H1 (cell line): ENCODE measurements at regions not wholly inside any gene's neighbourhood (a gene's known extent, or its start where the extent isn't known, plus 50 kb on each side); places are given as distances from the start of the nearest gene placed in this dataset.

Experiments used
- CBX8 ChIP-seq: fragments of 300-800, 300-1000 bp; sonication (generic); IDR thresholded peaks from 2 replicates; pipeline ENCODE4 v1.7.1; 2016; ENCODE audit warnings: low read depth, low read length, borderline replicate concordance
- E2F6 ChIP-seq: IDR thresholded peaks from 2 replicates; pipeline ENCODE4 v1.6.1; 2012; ENCODE audit warnings: inconsistent platforms
- GTF2F1 ChIP-seq: IDR thresholded peaks from 2 replicates; pipeline ENCODE4 v1.6.1; 2012; ENCODE audit warnings: low read depth, low read length, improper control_type of control experiment, borderline replicate concordance
- HDAC2 ChIP-seq, 2 experiments: fragments of 300-600 bp in 1 of 2; sonication (generic) in 1 of 2; IDR thresholded peaks; 2 replicates each; pipeline ENCODE4 v1.6.1; 2011 to 2012; ENCODE audit warnings: low read depth in 2 of 2, low read length in 2 of 2, mild to moderate bottlenecking in 2 of 2, moderate library complexity in 2 of 2, borderline replicate concordance in 1 of 2, inconsistent platforms in 1 of 2
- JUN ChIP-seq: IDR thresholded peaks from 2 replicates; pipeline ENCODE4 v1.6.1; 2011; ENCODE audit warnings: low read depth, mild to moderate bottlenecking, improper control_type of control experiment, low read length
- SIX5 ChIP-seq: IDR thresholded peaks from 2 replicates; pipeline ENCODE4 v1.6.1; 2011; ENCODE audit warnings: mild to moderate bottlenecking, low read depth, low read length
- TF ChIP-seq, protein P1 (sequence below): IDR thresholded peaks from 2 replicates; pipeline ENCODE4 v1.6.1; 2011; ENCODE audit warnings: low read length, improper control_type of control experiment

GRCh38 chr12:75600146-75600545 is 88.7 kb upstream of the KRR1 start (continued):
- TF ChIP-seq, protein P1, sequence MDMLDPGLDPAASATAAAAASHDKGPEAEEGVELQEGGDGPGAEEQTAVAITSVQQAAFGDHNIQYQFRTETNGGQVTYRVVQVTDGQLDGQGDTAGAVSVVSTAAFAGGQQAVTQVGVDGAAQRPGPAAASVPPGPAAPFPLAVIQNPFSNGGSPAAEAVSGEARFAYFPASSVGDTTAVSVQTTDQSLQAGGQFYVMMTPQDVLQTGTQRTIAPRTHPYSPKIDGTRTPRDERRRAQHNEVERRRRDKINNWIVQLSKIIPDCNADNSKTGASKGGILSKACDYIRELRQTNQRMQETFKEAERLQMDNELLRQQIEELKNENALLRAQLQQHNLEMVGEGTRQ = no peak
- no peak for TF ChIP-seq CBX8
- no peak for TF ChIP-seq JUN
- TF ChIP-seq E2F6 = no peak
- TF ChIP-seq SIX5 = no peak
- no peak for TF ChIP-seq HDAC2 (IDR thresholded peaks at IDR 0.05; ENCODE audit: borderline replicate concordance in 1 of 2, low read depth in 2 of 2, low read length in 2 of 2)
- TF ChIP-seq GTF2F1 = no peak
